ENCODE measurements at regions not wholly inside any gene's neighbourhood (a gene's known extent, or its start where the extent isn't known, plus 50 kb on each side); places are given as distances from the start of the nearest gene placed in this dataset.

- H3K4me2 ChIP-seq: no peak overlapping the region
- H3K9me2 ChIP-seq (replicated peaks; ENCODE audit: insufficient read depth): no peaks in the 10 kb centered on the region
- TF ChIP-seq EZH2 (IDR thresholded peaks at IDR 0.05; ENCODE audit: borderline replicate concordance): no peak
- TF ChIP-seq CTCF (IDR thresholded peaks at IDR 0.05; ENCODE audit: poor library complexity): no peak
- no peak for TF ChIP-seq EZH2phosphoT487 (IDR thresholded peaks at IDR 0.05; ENCODE audit: low read depth, severe bottlenecking, unreplicated experiment)
- no peaks in the 10 kb centered on the region for H3K79me2 ChIP-seq
- no peaks in the 10 kb centered on the region for H3K9me3 ChIP-seq (ENCODE audit: low read depth)
- H3K27ac ChIP-seq: no peak overlapping the region
- H2AFZ ChIP-seq: no peak overlapping the region
- no peak for DNase-seq (ENCODE audit: low spot score)
- peaks cover 4% of the 10 kb centered on the region for H3K27me3 ChIP-seq
- no peaks in the 10 kb centered on the region for H3K36me3 ChIP-seq (replicated peaks; ENCODE audit: insufficient read depth, low read depth)
- H4K20me1 ChIP-seq (ENCODE audit: insufficient read depth, poor library complexity, severe bottlenecking): no peaks in the 10 kb centered on the region
- 94% methylated on average over 10 of the region's 10 CpGs for WGBS (ENCODE audit: low lambda C conversion rate, missing lambda C conversion rate)
- no peaks in the 10 kb centered on the region for H3K4me1 ChIP-seq (ENCODE audit: insufficient read depth)
- H3K4me3 ChIP-seq: no peak overlapping the region
Measured at GRCh38 chr22:45104313-45104712, 59.4 kb upstream of the NUP50 start.

GRCh38 chr22:45105281-45105702 lies 58.4 kb upstream of the NUP50 start:
- no peaks in the 10 kb centered on the region for H3K79me2 ChIP-seq
- peak; percentile 65 for DNase-seq (ENCODE audit: low spot score)
- peak overlapping the region; percentile 1 for H3K27ac ChIP-seq
- no peaks in the 10 kb centered on the region for H4K20me1 ChIP-seq (ENCODE audit: insufficient read depth, poor library complexity, severe bottlenecking)
- H3K4me1 ChIP-seq (ENCODE audit: insufficient read depth): no peaks in the 10 kb centered on the region
- no peak overlapping the region for H3K4me2 ChIP-seq
- 51% methylated on average over 10 of the region's 10 CpGs for WGBS (ENCODE audit: low lambda C conversion rate, missing lambda C conversion rate)
- H2AFZ ChIP-seq: no peak overlapping the region
- peaks cover 4% of the 10 kb centered on the region for H3K27me3 ChIP-seq
- H3K36me3 ChIP-seq (replicated peaks; ENCODE audit: insufficient read depth, low read depth): no peaks in the 10 kb centered on the region
- H3K9me2 ChIP-seq (replicated peaks; ENCODE audit: insufficient read depth): no peaks in the 10 kb centered on the region
- TF ChIP-seq EZH2 (IDR thresholded peaks at IDR 0.05; ENCODE audit: borderline replicate concordance) (no peak), CTCF (IDR thresholded peaks at IDR 0.05; ENCODE audit: poor library complexity) (no peak), EZH2phosphoT487 (IDR thresholded peaks at IDR 0.05; ENCODE audit: low read depth, severe bottlenecking, unreplicated experiment) (no peak)
- H3K4me3 ChIP-seq: no peak overlapping the region
- H3K9me3 ChIP-seq (ENCODE audit: low read depth): no peaks in the 10 kb centered on the region

GRCh38 chr22:45107671-45108070 lies 56.1 kb upstream of the NUP50 start:
- Histone ChIP-seq H3K4me2 (no peak overlapping the region), H3K4me1 (ENCODE audit: insufficient read depth) (no peaks in the 10 kb centered on the region), H3K79me2 (no peaks in the 10 kb centered on the region), H3K27me3 (peaks cover 4% of the 10 kb centered on the region), H3K9me2 (replicated peaks; ENCODE audit: insufficient read depth) (no peaks in the 10 kb centered on the region), H3K9me3 (ENCODE audit: low read depth) (no peaks in the 10 kb centered on the region), H3K27ac (no peak overlapping the region), H4K20me1 (ENCODE audit: insufficient read depth, poor library complexity, severe bottlenecking) (no peaks in the 10 kb centered on the region), H2AFZ (no peak overlapping the region), H3K36me3 (replicated peaks; ENCODE audit: insufficient read depth, low read depth) (no peaks in the 10 kb centered on the region), H3K4me3 (no peak overlapping the region)
- no peak for TF ChIP-seq EZH2 (IDR thresholded peaks at IDR 0.05; ENCODE audit: borderline replicate concordance)
- TF ChIP-seq EZH2phosphoT487 (IDR thresholded peaks at IDR 0.05; ENCODE audit: low read depth, severe bottlenecking, unreplicated experiment): no peak
- TF ChIP-seq CTCF (IDR thresholded peaks at IDR 0.05; ENCODE audit: poor library complexity): no peak
- WGBS (ENCODE audit: low lambda C conversion rate, missing lambda C conversion rate): 90% methylated on average over 6 of the region's 6 CpGs
- no peak for DNase-seq (ENCODE audit: low spot score)

Measured in hepatocyte (in vitro differentiated cells).